ENCODE measurements at regions not wholly inside any gene's neighbourhood (a gene's known extent, or its start where the extent isn't known, plus 50 kb on each side); places are given as distances from the start of the nearest gene placed in this dataset.

GRCh38 chr9:89751079-89751825 is 146.4 kb downstream of the GADD45G start:
- TF ChIP-seq NFXL1 (IDR thresholded peaks at IDR 0.05; ENCODE audit: borderline replicate concordance) = no peak
- no peak for TF ChIP-seq CTCF (IDR thresholded peaks at IDR 0.05 in 2 of 3, conservative IDR thresholded peaks at IDR 0.05 in 1 of 3; ENCODE audit: control insufficient read depth in 2 of 3, extremely low read depth in 1 of 3, insufficient read depth in 1 of 3, low read depth in 3 of 3, low read length in 3 of 3)
- no peak for TF ChIP-seq CREB1 (IDR thresholded peaks at IDR 0.05; ENCODE audit: low read depth)
- no peak for TF ChIP-seq ZNF207 (IDR thresholded peaks at IDR 0.05; ENCODE audit: borderline replicate concordance)
- no peak for TF ChIP-seq POLR2A (IDR thresholded peaks at IDR 0.05; ENCODE audit: low read depth, low read length)
- no peak for TF ChIP-seq NFIC (IDR thresholded peaks at IDR 0.05; ENCODE audit: low read depth, low read length)
- TF ChIP-seq ZNF592 (IDR thresholded peaks at IDR 0.05) = no peak
- no peak for TF ChIP-seq ZNF274 (IDR thresholded peaks at IDR 0.05; ENCODE audit: insufficient read depth, insufficient read length)
- TF ChIP-seq BCLAF1 (IDR thresholded peaks at IDR 0.05) = no peak
- TF ChIP-seq IRF5 (IDR thresholded peaks at IDR 0.05; ENCODE audit: borderline replicate concordance) = no peak
- no peak for TF ChIP-seq RFX5 (IDR thresholded peaks at IDR 0.05; ENCODE audit: low read depth, low read length)
- TF ChIP-seq E2F4 (IDR thresholded peaks at IDR 0.05; ENCODE audit: low read depth, low read length) = no peak
- no peak for TF ChIP-seq SMC3 (IDR thresholded peaks at IDR 0.05; ENCODE audit: borderline replicate concordance, low read length)
